ENCODE measurements at regions not wholly inside any gene's neighbourhood (a gene's known extent, or its start where the extent isn't known, plus 50 kb on each side); places are given as distances from the start of the nearest gene placed in this dataset.
A peak's percentile ranks its signal among the peaks of the same experiment; 100 is the strongest.

- no peak overlapping the region for H3K27ac ChIP-seq (replicated peaks)
Measured at GRCh38 chr6:97437087-97437486, 154.1 kb upstream of the MMS22L start.

DNA sequence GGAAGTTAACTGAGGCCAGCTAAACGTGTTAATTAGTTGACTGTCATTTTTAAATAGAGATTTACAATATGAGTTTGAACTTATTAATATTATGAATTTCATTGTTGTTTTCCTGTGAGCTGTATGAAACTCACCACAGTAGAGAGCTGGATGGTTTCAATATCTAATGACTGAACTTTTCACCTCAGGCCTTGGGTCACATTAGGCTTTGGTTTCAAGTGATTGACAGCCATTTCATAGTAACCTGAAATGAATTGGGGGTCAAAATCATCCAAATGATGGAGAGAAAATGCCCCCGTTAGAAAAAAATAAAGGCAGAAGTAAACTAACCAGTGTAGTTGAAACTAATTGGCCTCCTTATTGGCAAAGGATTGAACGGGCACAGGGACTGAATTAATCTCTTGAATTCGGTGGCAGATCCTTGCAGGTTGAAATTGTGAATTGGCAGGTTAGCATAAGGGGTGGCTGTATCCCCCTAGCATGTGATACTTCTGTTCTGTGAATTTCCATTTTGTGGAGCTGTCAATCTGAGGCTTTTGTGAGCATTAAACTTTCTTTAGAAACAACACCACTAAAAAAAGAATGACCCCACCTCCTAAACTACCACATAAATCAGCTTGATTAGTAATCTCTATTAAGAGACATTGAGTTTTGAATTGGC, 155.1 kb upstream of the MMS22L start:
- TF ChIP-seq, protein P1, sequence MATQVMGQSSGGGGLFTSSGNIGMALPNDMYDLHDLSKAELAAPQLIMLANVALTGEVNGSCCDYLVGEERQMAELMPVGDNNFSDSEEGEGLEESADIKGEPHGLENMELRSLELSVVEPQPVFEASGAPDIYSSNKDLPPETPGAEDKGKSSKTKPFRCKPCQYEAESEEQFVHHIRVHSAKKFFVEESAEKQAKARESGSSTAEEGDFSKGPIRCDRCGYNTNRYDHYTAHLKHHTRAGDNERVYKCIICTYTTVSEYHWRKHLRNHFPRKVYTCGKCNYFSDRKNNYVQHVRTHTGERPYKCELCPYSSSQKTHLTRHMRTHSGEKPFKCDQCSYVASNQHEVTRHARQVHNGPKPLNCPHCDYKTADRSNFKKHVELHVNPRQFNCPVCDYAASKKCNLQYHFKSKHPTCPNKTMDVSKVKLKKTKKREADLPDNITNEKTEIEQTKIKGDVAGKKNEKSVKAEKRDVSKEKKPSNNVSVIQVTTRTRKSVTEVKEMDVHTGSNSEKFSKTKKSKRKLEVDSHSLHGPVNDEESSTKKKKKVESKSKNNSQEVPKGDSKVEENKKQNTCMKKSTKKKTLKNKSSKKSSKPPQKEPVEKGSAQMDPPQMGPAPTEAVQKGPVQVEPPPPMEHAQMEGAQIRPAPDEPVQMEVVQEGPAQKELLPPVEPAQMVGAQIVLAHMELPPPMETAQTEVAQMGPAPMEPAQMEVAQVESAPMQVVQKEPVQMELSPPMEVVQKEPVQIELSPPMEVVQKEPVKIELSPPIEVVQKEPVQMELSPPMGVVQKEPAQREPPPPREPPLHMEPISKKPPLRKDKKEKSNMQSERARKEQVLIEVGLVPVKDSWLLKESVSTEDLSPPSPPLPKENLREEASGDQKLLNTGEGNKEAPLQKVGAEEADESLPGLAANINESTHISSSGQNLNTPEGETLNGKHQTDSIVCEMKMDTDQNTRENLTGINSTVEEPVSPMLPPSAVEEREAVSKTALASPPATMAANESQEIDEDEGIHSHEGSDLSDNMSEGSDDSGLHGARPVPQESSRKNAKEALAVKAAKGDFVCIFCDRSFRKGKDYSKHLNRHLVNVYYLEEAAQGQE (IDR thresholded peaks at IDR 0.05; ENCODE audit: insufficient replicate concordance, low read depth), result no peak
- no peak for TF ChIP-seq CTCF (IDR thresholded peaks at IDR 0.05; ENCODE audit: insufficient read depth, low read length)
- no peak for TF ChIP-seq GABPA (IDR thresholded peaks at IDR 0.05; ENCODE audit: low read depth)
- no peak for TF ChIP-seq SPI1 (IDR thresholded peaks at IDR 0.05; ENCODE audit: borderline replicate concordance, low read depth)
- no peak for TF ChIP-seq POLR2AphosphoS5 (IDR thresholded peaks at IDR 0.05; ENCODE audit: low read depth)
- no peak overlapping the region for H3K4me3 ChIP-seq (replicated peaks; ENCODE audit: insufficient read depth, low read length)
- DNase-seq (ENCODE audit: low read depth in 1 of 2, low spot score in 1 of 2), result no peak
- H3K27ac ChIP-seq (replicated peaks), result no peak overlapping the region
- H3K27me3 ChIP-seq (ENCODE audit: insufficient read depth, poor library complexity, severe bottlenecking), result peaks cover 2% of the 10 kb centered on the region

More at GRCh38 chr6:97437087-97437486, 154.1 kb upstream of the MMS22L start:
- peaks cover 2% of the 10 kb centered on the region for H3K27me3 ChIP-seq (ENCODE audit: insufficient read depth, poor library complexity, severe bottlenecking)
- no peak for DNase-seq (ENCODE audit: low read depth in 1 of 2, low spot score in 1 of 2)
- H3K4me3 ChIP-seq (replicated peaks; ENCODE audit: insufficient read depth, low read length), result no peak overlapping the region
- TF ChIP-seq POLR2AphosphoS5 (IDR thresholded peaks at IDR 0.05; ENCODE audit: low read depth), result no peak
- TF ChIP-seq CTCF (IDR thresholded peaks at IDR 0.05; ENCODE audit: insufficient read depth, low read length), result peak; percentile 49

DNA sequence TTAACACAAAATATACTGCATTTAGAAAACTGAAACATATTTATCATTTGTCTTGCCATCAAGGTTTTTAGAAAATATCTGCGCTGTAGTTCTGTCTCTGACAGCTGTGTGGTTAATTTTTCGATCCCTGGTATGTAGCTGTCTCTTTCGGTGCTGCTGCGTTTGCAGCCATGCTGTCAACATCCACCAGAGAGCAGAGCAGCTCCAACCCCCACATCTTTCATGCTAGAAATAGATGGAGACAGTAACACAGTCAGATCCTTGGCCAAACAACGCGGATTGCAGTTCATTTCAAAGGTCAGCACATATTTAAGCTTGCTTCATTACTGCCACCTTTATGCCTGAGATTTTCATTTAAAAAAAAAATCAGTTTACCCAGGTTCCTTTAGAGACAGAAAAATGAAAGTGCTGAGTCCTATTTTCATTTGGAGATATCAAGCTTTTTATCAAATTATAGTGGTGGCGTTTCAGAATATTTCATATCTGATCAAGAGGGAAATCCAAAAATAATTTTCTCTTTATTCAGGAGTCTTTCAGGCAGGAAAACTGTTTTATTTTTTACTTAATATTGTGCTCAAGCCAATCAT, 157.7 kb upstream of the MMS22L start:
- DNase-seq (ENCODE audit: low read depth in 1 of 2, low spot score in 1 of 2), result no peak
- no peak overlapping the region for H3K27ac ChIP-seq (replicated peaks)
- TF ChIP-seq CTCF (IDR thresholded peaks at IDR 0.05; ENCODE audit: insufficient read depth, low read length) (no peak), GABPA (IDR thresholded peaks at IDR 0.05; ENCODE audit: low read depth) (no peak), POLR2AphosphoS5 (IDR thresholded peaks at IDR 0.05; ENCODE audit: low read depth) (no peak), SPI1 (IDR thresholded peaks at IDR 0.05; ENCODE audit: borderline replicate concordance, low read depth) (no peak)
- TF ChIP-seq, protein P1 (IDR thresholded peaks at IDR 0.05; ENCODE audit: insufficient replicate concordance, low read depth), result no peak
- no peak overlapping the region for H3K4me3 ChIP-seq (replicated peaks; ENCODE audit: insufficient read depth, low read length)
- H3K27me3 ChIP-seq (ENCODE audit: insufficient read depth, poor library complexity, severe bottlenecking), result no peaks in the 10 kb centered on the region

Measured in HL-60 (cell line).